GM19023 (cell line): ENCODE measurements at regions not wholly inside any gene's neighbourhood (a gene's known extent, or its start where the extent isn't known, plus 50 kb on each side); places are given as distances from the start of the nearest gene placed in this dataset.
"Not testable (repeated sequence)": the region's sequence is repeated elsewhere in the genome, so short reads cannot be mapped to it uniquely, and the experiment has no call there.

ENCODE experiments used
- ATAC-seq: cut with Tn5 transposase; IDR thresholded peaks from one replicate; pipeline ENCODE4 v1.9.1; 2021; ENCODE audit warnings: mild to moderate bottlenecking, moderate library complexity; ENCODE audit not compliant: unreplicated experiment

- ATAC-seq: not testable (repeated sequence)
Observed at GRCh38 chr9:65422966-65423690, 138.1 kb upstream of the FOXD4L5 start.

GRCh38 chr9:65421486-65421885 lies 136.5 kb upstream of the FOXD4L5 start:
- ATAC-seq: not testable (repeated sequence)

- no peak for ATAC-seq
Observed at GRCh38 chr9:65420771-65421170, 135.8 kb upstream of the FOXD4L5 start.

GRCh38 chr9:65418966-65419365 lies 134.0 kb upstream of the FOXD4L5 start:
- not testable (repeated sequence) for ATAC-seq

GRCh38 chr9:65416948-65417347 lies 131.9 kb upstream of the FOXD4L5 start:
- ATAC-seq: not testable (repeated sequence)

- not testable (repeated sequence) for ATAC-seq
Observed at GRCh38 chr9:65414249-65414648, 129.2 kb upstream of the FOXD4L5 start.

- not testable (repeated sequence) for ATAC-seq
Observed at GRCh38 chr9:65413371-65413770, 128.4 kb upstream of the FOXD4L5 start.

GRCh38 chr9:65411901-65412300 lies 126.9 kb upstream of the FOXD4L5 start:
- no peak for ATAC-seq

GRCh38 chr9:65411336-65411735 lies 126.3 kb upstream of the FOXD4L5 start:
- no peak for ATAC-seq

GRCh38 chr9:65410926-65411325 lies 125.9 kb upstream of the FOXD4L5 start:
- ATAC-seq: no peak

- ATAC-seq: no peak
Observed at GRCh38 chr9:65409471-65409980, 124.5 kb upstream of the FOXD4L5 start.

GRCh38 chr9:65408806-65409205 lies 123.8 kb upstream of the FOXD4L5 start:
- not testable (repeated sequence) for ATAC-seq

GRCh38 chr9:65406625-65407024 lies 121.6 kb upstream of the FOXD4L5 start:
- not testable (repeated sequence) for ATAC-seq

- not testable (repeated sequence) for ATAC-seq
Observed at GRCh38 chr9:65405766-65406165, 120.8 kb upstream of the FOXD4L5 start.

- ATAC-seq: no peak
Observed at GRCh38 chr9:65405253-65405652, 120.2 kb upstream of the FOXD4L5 start.

GRCh38 chr9:65404232-65405006 lies 119.4 kb upstream of the FOXD4L5 start:
- no peak for ATAC-seq

GRCh38 chr9:65403721-65404120 lies 118.7 kb upstream of the FOXD4L5 start:
- ATAC-seq: no peak

- not testable (repeated sequence) for ATAC-seq
Observed at GRCh38 chr9:65403072-65403471, 118.1 kb upstream of the FOXD4L5 start.

GRCh38 chr9:65402206-65402870 lies 117.3 kb upstream of the FOXD4L5 start:
- not testable (repeated sequence) for ATAC-seq

GRCh38 chr9:65401456-65402045 lies 116.5 kb upstream of the FOXD4L5 start:
- ATAC-seq: not testable (repeated sequence)

- ATAC-seq: no peak
Observed at GRCh38 chr9:65400886-65401285, 115.9 kb upstream of the FOXD4L5 start.
